ENCODE measurements at regions not wholly inside any gene's neighbourhood (a gene's known extent, or its start where the extent isn't known, plus 50 kb on each side); places are given as distances from the start of the nearest gene placed in this dataset.

GRCh38 chr1:70856201-70856600, 191.4 kb downstream of the PTGER3 start:
- intact Hi-C loops (cut with DNase I): no loop called here
- H3K36me3 ChIP-seq: no peaks in the 10 kb centered on the region
- H3K9me3 ChIP-seq: peaks cover 0 to 2% (median 0%) of the 10 kb centered on the region in 4 donors
- H3K27ac ChIP-seq: no peak overlapping the region
- no peaks in the 10 kb centered on the region for H3K27me3 ChIP-seq
- 86% methylated on average over 2 of the region's 2 CpGs for WGBS, 2 donors
- DNase-seq: no peak
- no peak for TF ChIP-seq POLR2A (IDR thresholded peaks at IDR 0.05)
- no peak for TF ChIP-seq CTCF (IDR thresholded peaks at IDR 0.05)
- no peak for TF ChIP-seq EP300 (IDR thresholded peaks at IDR 0.05)
- H3K4me1 ChIP-seq: no peaks in the 10 kb centered on the region
- no peak overlapping the region for H3K4me3 ChIP-seq

- no peak overlapping the region for H3K4me3 ChIP-seq
- H3K27me3 ChIP-seq: no peaks in the 10 kb centered on the region
- 77 to 86% methylated on average over 1 of the region's 1 CpG for WGBS, 2 donors
- intact Hi-C loops (cut with DNase I): no loop called here
- no peaks in the 10 kb centered on the region for H3K36me3 ChIP-seq
- no peak overlapping the region for H3K27ac ChIP-seq
- DNase-seq: no peak
- no peaks in the 10 kb centered on the region for H3K4me1 ChIP-seq
- no peak for TF ChIP-seq CTCF (IDR thresholded peaks at IDR 0.05)
- no peak for TF ChIP-seq EP300 (IDR thresholded peaks at IDR 0.05)
- no peak for TF ChIP-seq POLR2A (IDR thresholded peaks at IDR 0.05)
- no peak for TF ChIP-seq POLR2AphosphoS5 (IDR thresholded peaks at IDR 0.05)
- H3K9me3 ChIP-seq: peaks cover 0 to 2% (median 0%) of the 10 kb centered on the region in 4 donors
Observed at GRCh38 chr1:70863239-70863638, 184.4 kb downstream of the PTGER3 start.

GRCh38 chr1:70864302-70864701, 183.3 kb downstream of the PTGER3 start:
- intact Hi-C loops (cut with DNase I): no loop called here

GRCh38 chr1:70866542-70867264, 180.9 kb downstream of the PTGER3 start:
- Histone ChIP-seq H3K4me1 (no peaks in the 10 kb centered on the region), H3K27ac (no peak overlapping the region), H3K27me3 (no peaks in the 10 kb centered on the region), H3K36me3 (no peaks in the 10 kb centered on the region), H3K4me3 (no peak overlapping the region), H3K9me3 (no peaks in the 10 kb centered on the region)
- intact Hi-C loops (cut with DNase I): no loop called here
- DNase-seq: no peak
- WGBS, 2 donors: 63 to 73% methylated on average over 4 of the region's 4 CpGs
- TF ChIP-seq POLR2AphosphoS5 (IDR thresholded peaks at IDR 0.05) (no peak), POLR2A (IDR thresholded peaks at IDR 0.05) (no peak), EP300 (IDR thresholded peaks at IDR 0.05) (no peak), CTCF (IDR thresholded peaks at IDR 0.05) (no peak)

More at GRCh38 chr1:70864302-70864701, 183.3 kb downstream of the PTGER3 start:
- TF ChIP-seq POLR2A (IDR thresholded peaks at IDR 0.05): no peak
- no peak for TF ChIP-seq EP300 (IDR thresholded peaks at IDR 0.05)
- no peak for TF ChIP-seq CTCF (IDR thresholded peaks at IDR 0.05)
- no peak for TF ChIP-seq POLR2AphosphoS5 (IDR thresholded peaks at IDR 0.05)
- no peak for DNase-seq
- no peaks in the 10 kb centered on the region for H3K27me3 ChIP-seq
- H3K27ac ChIP-seq: no peak overlapping the region
- no peaks in the 10 kb centered on the region for H3K9me3 ChIP-seq
- H3K36me3 ChIP-seq: no peaks in the 10 kb centered on the region
- H3K4me1 ChIP-seq: no peaks in the 10 kb centered on the region
- 64 to 69% methylated on average over 2 of the region's 2 CpGs for WGBS, 2 donors
- no peak overlapping the region for H3K4me3 ChIP-seq

- no peaks in the 10 kb centered on the region for H3K9me3 ChIP-seq
- H3K4me1 ChIP-seq: no peaks in the 10 kb centered on the region
- H3K4me3 ChIP-seq: no peak overlapping the region
- no peaks in the 10 kb centered on the region for H3K27me3 ChIP-seq
- H3K27ac ChIP-seq: no peak overlapping the region
- no peak for DNase-seq
- no peaks in the 10 kb centered on the region for H3K36me3 ChIP-seq
- TF ChIP-seq CTCF (IDR thresholded peaks at IDR 0.05): no peak
- TF ChIP-seq POLR2A (IDR thresholded peaks at IDR 0.05): no peak
- TF ChIP-seq POLR2AphosphoS5 (IDR thresholded peaks at IDR 0.05): no peak
- TF ChIP-seq EP300 (IDR thresholded peaks at IDR 0.05): no peak
- intact Hi-C loops (cut with DNase I): no loop called here
- WGBS, 2 donors: 64 to 66% methylated on average over 3 of the region's 3 CpGs
Observed at GRCh38 chr1:70871790-70872189, 175.8 kb downstream of the PTGER3 start.

Data from sigmoid colon (tissue), 6 donors.